ENCODE measurements at regions not wholly inside any gene's neighbourhood (a gene's known extent, or its start where the extent isn't known, plus 50 kb on each side); places are given as distances from the start of the nearest gene placed in this dataset.

GRCh38 chr13:31919241-31919640 is 112.3 kb upstream of the FRY start:
- Histone ChIP-seq H2AFZ (no peak overlapping the region), H4K20me1 (replicated peaks; ENCODE audit: insufficient read depth) (no peaks in the 10 kb centered on the region), H3K79me2 (replicated peaks; ENCODE audit: insufficient read depth) (no peaks in the 10 kb centered on the region), H3K4me1 (ENCODE audit: insufficient read depth) (peaks cover 14% of the 10 kb centered on the region), H3K9me2 (ENCODE audit: insufficient read depth) (no peaks in the 10 kb centered on the region), H3K4me2 (no peak overlapping the region), H3F3A (replicated peaks; ENCODE audit: low read depth) (no peaks in the 10 kb centered on the region), H3K27me3 (ENCODE audit: insufficient read depth) (no peaks in the 10 kb centered on the region), H3K4me3 (no peak overlapping the region), H3K36me3 (ENCODE audit: insufficient read depth) (no peaks in the 10 kb centered on the region), H3K27ac (ENCODE audit: low read depth) (no peak overlapping the region)
- Mint-ChIP-seq H3K4me3 (no peak overlapping the region), H3K27me3 (ENCODE audit: insufficient read depth, low read depth, poor library complexity) (no peaks in the 10 kb centered on the region), H3K4me1 (peaks cover 18% of the 10 kb centered on the region), H3K27ac (no peak overlapping the region), H3K36me3 (ENCODE audit: low read depth) (no peaks in the 10 kb centered on the region), H3K9me3 (no peaks in the 10 kb centered on the region; the same call in 2 of the 3 replicates)
- no peak for DNase-seq (ENCODE audit: low spot score)
- ATAC-seq, result no peak
- TF ChIP-seq STAT1 (IDR thresholded peaks at IDR 0.05; ENCODE audit: unreplicated experiment) (no peak), ZNF331 (CRISPR knock-in tag; IDR thresholded peaks at IDR 0.05; ENCODE audit: low read depth) (no peak), ZNF114 (CRISPR knock-in tag; IDR thresholded peaks at IDR 0.05) (no peak), POLR2AphosphoS5 (IDR thresholded peaks at IDR 0.05; ENCODE audit: low read depth) (no peak)

- H3K4me2 ChIP-seq, result no peak overlapping the region
- H3K4me3 ChIP-seq, result no peak overlapping the region
- no peak overlapping the region for H2AFZ ChIP-seq
- H4K20me1 ChIP-seq (replicated peaks; ENCODE audit: insufficient read depth), result no peaks in the 10 kb centered on the region
- H3K9me3 Mint-ChIP-seq, result no peaks in the 10 kb centered on the region
- ATAC-seq (no peak), DNase-seq (ENCODE audit: low spot score) (no peak)
- no peak overlapping the region for H3K27ac Mint-ChIP-seq
- no peaks in the 10 kb centered on the region for H3K27me3 Mint-ChIP-seq (ENCODE audit: insufficient read depth, low read depth, poor library complexity)
- no peaks in the 10 kb centered on the region for H3K9me2 ChIP-seq (ENCODE audit: insufficient read depth)
- peaks cover 14% of the 10 kb centered on the region for H3K4me1 ChIP-seq (ENCODE audit: insufficient read depth)
- no peaks in the 10 kb centered on the region for H3K36me3 Mint-ChIP-seq (ENCODE audit: low read depth)
- H3K36me3 ChIP-seq (ENCODE audit: insufficient read depth), result no peaks in the 10 kb centered on the region
- peaks cover 13% of the 10 kb centered on the region for H3K4me1 Mint-ChIP-seq
- H3K4me3 Mint-ChIP-seq, result no peak overlapping the region
- H3K27ac ChIP-seq (ENCODE audit: low read depth), result no peak overlapping the region
- no peaks in the 10 kb centered on the region for H3K27me3 ChIP-seq (ENCODE audit: insufficient read depth)
- H3F3A ChIP-seq (replicated peaks; ENCODE audit: low read depth), result no peaks in the 10 kb centered on the region
- H3K79me2 ChIP-seq (replicated peaks; ENCODE audit: insufficient read depth), result no peaks in the 10 kb centered on the region
- TF ChIP-seq ZNF114 (CRISPR knock-in tag; IDR thresholded peaks at IDR 0.05), result no peak
- no peak for TF ChIP-seq ZNF331 (CRISPR knock-in tag; IDR thresholded peaks at IDR 0.05; ENCODE audit: low read depth)
- TF ChIP-seq EZH2 (IDR thresholded peaks at IDR 0.05; ENCODE audit: low read depth, unreplicated experiment), result no peak
- no peak for TF ChIP-seq ZNF462 (CRISPR knock-in tag; IDR thresholded peaks at IDR 0.05)
- no peak for TF ChIP-seq POLR2AphosphoS5 (IDR thresholded peaks at IDR 0.05; ENCODE audit: low read depth)
- no peak for TF ChIP-seq EZH2phosphoT487 (IDR thresholded peaks at IDR 0.05; ENCODE audit: unreplicated experiment)
- TF ChIP-seq NANOG (IDR thresholded peaks at IDR 0.05; ENCODE audit: borderline replicate concordance), result no peak
- no peak for TF ChIP-seq CTCF (conservative IDR thresholded peaks at IDR 0.05; ENCODE audit: low read depth in 2 of 2)
- TF ChIP-seq REST (IDR thresholded peaks at IDR 0.05; ENCODE audit: unreplicated experiment), result no peak
These were observed 111.4 kb upstream of the FRY start for GRCh38 chr13:31919971-31920726.

Data from GM23338 (cell line).